DND-41 (cell line): ENCODE measurements at regions not wholly inside any gene's neighbourhood (a gene's known extent, or its start where the extent isn't known, plus 50 kb on each side); places are given as distances from the start of the nearest gene placed in this dataset.
"Not testable (repeated sequence)": the region's sequence is repeated elsewhere in the genome, so short reads cannot be mapped to it uniquely, and the experiment has no call there.

Experiments
- CTCF ChIP-seq: IDR thresholded peaks from 2 replicates; pipeline ENCODE4 v1.5.1; 2012; ENCODE audit warnings: borderline replicate concordance, low read length, moderate library complexity, mild to moderate bottlenecking; ENCODE audit not compliant: poor library complexity, severe bottlenecking; ENCODE audit errors: extremely low read depth
- EZH2 ChIP-seq: IDR thresholded peaks from 3 replicates; pipeline ENCODE4 v1.6.1; 2012; ENCODE audit warnings: borderline replicate concordance, low read depth, mild to moderate bottlenecking, moderate library complexity, low read length, inconsistent platforms; ENCODE audit not compliant: severe bottlenecking

- TF ChIP-seq CTCF, EZH2: not testable (repeated sequence)
These were observed 88.4 kb downstream of the LIMS4 start for GRCh38 chr2:110384109-110384735.
